Sigmoid colon (tissue), 4 donors: ENCODE measurements at regions not wholly inside any gene's neighbourhood (a gene's known extent, or its start where the extent isn't known, plus 50 kb on each side); places are given as distances from the start of the nearest gene placed in this dataset.

Experiments
- CTCF ChIP-seq, 4 experiments: fragments of 450-650 bp in 3 of 4; fragments of 200-600 bp in 1 of 4; IDR thresholded peaks; one replicate each; pipeline ENCODE4 v1.5.1; 2016 to 2019; ENCODE audit warnings: antibody characterized with exemption in 4 of 4, mild to moderate bottlenecking in 3 of 4, moderate library complexity in 2 of 4
- POLR2A ChIP-seq, 2 donors: fragments of 450-650 bp; IDR thresholded peaks; one replicate each; pipeline ENCODE4 v1.6.1; 2016; ENCODE audit warnings: antibody characterized with exemption in 2 of 2, mild to moderate bottlenecking in 2 of 2, moderate library complexity in 2 of 2
- POLR2AphosphoS5 ChIP-seq, 4 donors: sonication (generic); formaldehyde crosslinking; IDR thresholded peaks; one replicate each; pipeline ENCODE4 v1.6.1; 2017; ENCODE audit warnings: antibody characterized with exemption in 4 of 4

GRCh38 chr2:9097239-9097638 is 93.8 kb upstream of the MBOAT2 start:
- TF ChIP-seq POLR2AphosphoS5 (IDR thresholded peaks at IDR 0.05) (no peak), POLR2A (IDR thresholded peaks at IDR 0.05) (no peak), CTCF (IDR thresholded peaks at IDR 0.05) (no peak)
